ENCODE measurements at regions not wholly inside any gene's neighbourhood (a gene's known extent, or its start where the extent isn't known, plus 50 kb on each side); places are given as distances from the start of the nearest gene placed in this dataset.

GRCh38 chr9:20262611-20263010 is 359.7 kb downstream of the MLLT3 start:
- TF ChIP-seq EZH2 (IDR thresholded peaks at IDR 0.05) (no peak), POLR2AphosphoS5 (IDR thresholded peaks at IDR 0.05; ENCODE audit: borderline replicate concordance, low read depth, low read length) (no peak)
